Liver (tissue), 8 donors: ENCODE measurements at regions not wholly inside any gene's neighbourhood (a gene's known extent, or its start where the extent isn't known, plus 50 kb on each side); places are given as distances from the start of the nearest gene placed in this dataset.

Source experiments
- DNase-seq: peaks from one replicate; pipeline ENCODE4 v3.0.0-alpha.2; 2017; ENCODE audit warnings: low spot score
- H3K27ac ChIP-seq, 2 donors: one replicate each; pipeline ENCODE4 v1.7.0; 2013; ENCODE audit warnings: inconsistent platforms in 2 of 2, low read length in 2 of 2, control low read depth in 1 of 2, low read depth in 1 of 2, mild to moderate bottlenecking in 1 of 2
- H3K27me3 ChIP-seq, 4 donors: one replicate each; pipeline versions ENCODE4 v1.6.1 to v1.7.0; 2013; ENCODE audit warnings: low read length in 3 of 4, inconsistent platforms in 1 of 4, mild to moderate bottlenecking in 1 of 4, moderate library complexity in 1 of 4; ENCODE audit not compliant: control insufficient read depth in 4 of 4, insufficient read depth in 4 of 4
- H3K36me3 ChIP-seq, 4 donors: one replicate each; pipeline versions ENCODE4 v1.6.1 to v1.7.0; 2013; ENCODE audit warnings: low read length in 3 of 4, mild to moderate bottlenecking in 3 of 4, low read depth in 1 of 4, moderate library complexity in 1 of 4; ENCODE audit not compliant: control insufficient read depth in 4 of 4, insufficient read depth in 3 of 4
- H3K4me1 ChIP-seq, 4 donors: one replicate each; pipeline versions ENCODE4 v1.6.1 to v1.7.0; 2013; ENCODE audit warnings: low read length in 3 of 4, mild to moderate bottlenecking in 3 of 4, moderate library complexity in 1 of 4; ENCODE audit not compliant: control insufficient read depth in 4 of 4, insufficient read depth in 4 of 4
- H3K4me3 ChIP-seq, 3 donors: one replicate each; pipeline versions ENCODE4 v1.6.1 to v1.7.0; 2013; ENCODE audit warnings: low read length in 3 of 3, control low read depth in 1 of 3, low read depth in 1 of 3, mild to moderate bottlenecking in 1 of 3
- H3K9ac ChIP-seq, 2 donors: one replicate each; pipeline ENCODE4 v1.7.0; 2013; ENCODE audit warnings: low read length in 2 of 2, mild to moderate bottlenecking in 2 of 2, moderate library complexity in 2 of 2, control low read depth in 1 of 2, low read depth in 1 of 2
- H3K9me3 ChIP-seq, 4 donors: one replicate each; pipeline versions ENCODE4 v1.6.1 to v1.7.0; 2013; ENCODE audit warnings: low read length in 3 of 4; ENCODE audit not compliant: control insufficient read depth in 4 of 4
- ATF3 ChIP-seq: IDR thresholded peaks from 2 replicates; pipeline ENCODE4 v1.6.1; 2016; ENCODE audit warnings: antibody characterized with exemption
- CTCF ChIP-seq: fragments of 150-350 bp; IDR thresholded peaks from 2 replicates; pipeline ENCODE4 v1.5.1; 2017; ENCODE audit warnings: improper control_type of control experiment, low read depth, low read length; ENCODE audit not compliant: missing input control
- EGR1 ChIP-seq, 2 donors: IDR thresholded peaks; 2 replicates each; pipeline ENCODE4 v1.6.1; 2016 to 2018; ENCODE audit warnings: antibody characterized with exemption in 2 of 2, low read depth in 2 of 2
- FOXA1 ChIP-seq: IDR thresholded peaks from 2 replicates; pipeline ENCODE4 v1.6.1; 2016; ENCODE audit warnings: antibody characterized with exemption
- FOXA2 ChIP-seq: IDR thresholded peaks from 2 replicates; pipeline ENCODE4 v1.6.1; 2016; ENCODE audit warnings: antibody characterized with exemption
- GABPA ChIP-seq, 2 donors: IDR thresholded peaks in 1 of 2; conservative IDR thresholded peaks in 1 of 2; 2 replicates each; pipeline ENCODE4 v1.6.1; 2016; ENCODE audit warnings: antibody characterized with exemption in 2 of 2, mild to moderate bottlenecking in 1 of 2, moderate library complexity in 1 of 2
- HNF4A ChIP-seq, 2 donors: conservative IDR thresholded peaks; 2 replicates each; pipeline ENCODE4 v1.6.1; 2016; ENCODE audit warnings: antibody characterized with exemption in 2 of 2, mild to moderate bottlenecking in 2 of 2
- HNF4G ChIP-seq: IDR thresholded peaks from 2 replicates; pipeline ENCODE4 v1.6.1; 2016; ENCODE audit warnings: antibody characterized with exemption
- JUND ChIP-seq, 2 donors: IDR thresholded peaks; 2 replicates each; pipeline ENCODE4 v1.6.1; 2016; ENCODE audit warnings: antibody characterized with exemption in 2 of 2
- MAX ChIP-seq: IDR thresholded peaks from 2 replicates; pipeline ENCODE4 v1.6.1; 2016; ENCODE audit warnings: antibody characterized with exemption
- RAD21 ChIP-seq, 2 donors: IDR thresholded peaks; 2 replicates each; pipeline ENCODE4 v1.6.1; 2016; ENCODE audit warnings: antibody characterized with exemption in 2 of 2, mild to moderate bottlenecking in 2 of 2
- RXRA ChIP-seq, 2 donors: IDR thresholded peaks; 2 replicates each; pipeline ENCODE4 v1.6.1; 2017 to 2018; ENCODE audit warnings: antibody characterized with exemption in 2 of 2, mild to moderate bottlenecking in 1 of 2
- TAF1 ChIP-seq: conservative IDR thresholded peaks from 2 replicates; pipeline ENCODE4 v1.6.1; 2016; ENCODE audit warnings: antibody characterized with exemption, mild to moderate bottlenecking
- YY1 ChIP-seq: IDR thresholded peaks from 2 replicates; pipeline ENCODE4 v1.6.1; 2016; ENCODE audit warnings: antibody characterized with exemption, mild to moderate bottlenecking
- ZBTB33 ChIP-seq: IDR thresholded peaks from 2 replicates; pipeline ENCODE4 v1.6.1; 2016; ENCODE audit warnings: antibody characterized with exemption
- WGBS: extraction: QIAGEN DNeasy Blood & Tissue Kit; methylation state at CpG from one replicate; pipeline ENCODE4 v1.1.7; 2013; 5-methylcytosine and 5-hydroxymethylcytosine counted together
- donor health status: healthy.
- donor health status: healthy.
- donor health status: healthy.
- donor health status: healthy.
- donor health status: healthy.

GRCh38 chr12:105573574-105573973 is 243.1 kb downstream of the C12orf75 start:
- H3K9ac ChIP-seq, result no peak overlapping the region
- no peak overlapping the region for H3K27ac ChIP-seq
- WGBS, result 85% methylated on average over 3 of the region's 3 CpGs
- H3K4me3 ChIP-seq, result no peak overlapping the region
- DNase-seq, result no peak
- no peaks in the 10 kb centered on the region for H3K4me1 ChIP-seq
- H3K9me3 ChIP-seq, result no peaks in the 10 kb centered on the region
- H3K36me3 ChIP-seq, result no peaks in the 10 kb centered on the region
- H3K27me3 ChIP-seq, result peaks cover 0 to 3% (median under 1%) of the 10 kb centered on the region in 4 donors
- TF ChIP-seq HNF4A (conservative IDR thresholded peaks at IDR 0.05) (no peak), EGR1 (IDR thresholded peaks at IDR 0.05; ENCODE audit: low read depth in 2 of 2) (no peak), FOXA2 (no peak), MAX (no peak), HNF4G (no peak), RXRA (IDR thresholded peaks at IDR 0.05) (no peak), CTCF (no peak), YY1 (no peak), FOXA1 (no peak), TAF1 (no peak)

- no peak for DNase-seq
- TF ChIP-seq MAX (no peak), RAD21 (IDR thresholded peaks at IDR 0.05) (no peak), HNF4A (conservative IDR thresholded peaks at IDR 0.05) (no peak), ZBTB33 (no peak), HNF4G (no peak), ATF3 (no peak), FOXA1 (no peak), EGR1 (IDR thresholded peaks at IDR 0.05; ENCODE audit: low read depth in 2 of 2) (no peak), JUND (IDR thresholded peaks at IDR 0.05) (no peak), GABPA (IDR thresholded peaks at IDR 0.05 in 1 of 2, conservative IDR thresholded peaks at IDR 0.05 in 1 of 2) (no peak), FOXA2 (no peak)
- H3K27ac ChIP-seq, result no peak overlapping the region
- no peaks in the 10 kb centered on the region for H3K9me3 ChIP-seq
- no peaks in the 10 kb centered on the region for H3K36me3 ChIP-seq
- no peak overlapping the region for H3K4me3 ChIP-seq
- no peaks in the 10 kb centered on the region for H3K4me1 ChIP-seq
- no peak overlapping the region for H3K9ac ChIP-seq
- H3K27me3 ChIP-seq, result peaks cover 0 to 3% (median under 1%) of the 10 kb centered on the region in 4 donors
- WGBS, result 91% methylated on average over 5 of the region's 5 CpGs
Measured at GRCh38 chr12:105574056-105574715, 243.7 kb downstream of the C12orf75 start.
